ENCODE measurements at regions not wholly inside any gene's neighbourhood (a gene's known extent, or its start where the extent isn't known, plus 50 kb on each side); places are given as distances from the start of the nearest gene placed in this dataset.

DNA sequence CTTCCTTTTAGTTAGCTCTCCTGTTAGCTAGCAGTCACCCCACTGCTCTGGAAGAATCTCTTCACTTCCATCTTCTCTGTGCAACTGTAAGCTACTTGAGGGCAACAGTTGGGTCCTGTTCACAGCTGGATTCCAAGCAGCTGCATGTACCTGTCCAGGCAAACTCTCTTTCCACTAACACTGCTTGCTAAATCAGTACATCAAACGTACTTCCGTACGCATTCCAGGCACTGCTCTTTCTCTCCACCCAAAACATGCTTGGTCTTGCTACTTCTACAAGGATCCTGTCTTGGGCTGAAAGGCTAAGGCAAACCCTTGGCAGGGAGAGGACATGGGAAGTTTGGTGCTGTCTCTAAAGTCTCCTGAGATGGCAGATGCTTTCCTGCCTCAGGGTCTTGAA is 139.2 kb upstream of the CACNA1E start:
- H3K27ac ChIP-seq: no peak overlapping the region
- H3K36me3 ChIP-seq: no peaks in the 10 kb centered on the region
- no peaks in the 10 kb centered on the region for H3K27me3 ChIP-seq (ENCODE audit: low read depth)
- no peaks in the 10 kb centered on the region for H3K4me1 ChIP-seq
- ATAC-seq (no peak), DNase-seq (no peak)
- H3K9me3 ChIP-seq: no peaks in the 10 kb centered on the region
- intact Hi-C loops (cut with DNase I): no loop called here
- TF ChIP-seq, protein P1, sequence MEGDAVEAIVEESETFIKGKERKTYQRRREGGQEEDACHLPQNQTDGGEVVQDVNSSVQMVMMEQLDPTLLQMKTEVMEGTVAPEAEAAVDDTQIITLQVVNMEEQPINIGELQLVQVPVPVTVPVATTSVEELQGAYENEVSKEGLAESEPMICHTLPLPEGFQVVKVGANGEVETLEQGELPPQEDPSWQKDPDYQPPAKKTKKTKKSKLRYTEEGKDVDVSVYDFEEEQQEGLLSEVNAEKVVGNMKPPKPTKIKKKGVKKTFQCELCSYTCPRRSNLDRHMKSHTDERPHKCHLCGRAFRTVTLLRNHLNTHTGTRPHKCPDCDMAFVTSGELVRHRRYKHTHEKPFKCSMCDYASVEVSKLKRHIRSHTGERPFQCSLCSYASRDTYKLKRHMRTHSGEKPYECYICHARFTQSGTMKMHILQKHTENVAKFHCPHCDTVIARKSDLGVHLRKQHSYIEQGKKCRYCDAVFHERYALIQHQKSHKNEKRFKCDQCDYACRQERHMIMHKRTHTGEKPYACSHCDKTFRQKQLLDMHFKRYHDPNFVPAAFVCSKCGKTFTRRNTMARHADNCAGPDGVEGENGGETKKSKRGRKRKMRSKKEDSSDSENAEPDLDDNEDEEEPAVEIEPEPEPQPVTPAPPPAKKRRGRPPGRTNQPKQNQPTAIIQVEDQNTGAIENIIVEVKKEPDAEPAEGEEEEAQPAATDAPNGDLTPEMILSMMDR (IDR thresholded peaks at IDR 0.05): no peak
- no peak overlapping the region for H3K4me3 ChIP-seq

DNA sequence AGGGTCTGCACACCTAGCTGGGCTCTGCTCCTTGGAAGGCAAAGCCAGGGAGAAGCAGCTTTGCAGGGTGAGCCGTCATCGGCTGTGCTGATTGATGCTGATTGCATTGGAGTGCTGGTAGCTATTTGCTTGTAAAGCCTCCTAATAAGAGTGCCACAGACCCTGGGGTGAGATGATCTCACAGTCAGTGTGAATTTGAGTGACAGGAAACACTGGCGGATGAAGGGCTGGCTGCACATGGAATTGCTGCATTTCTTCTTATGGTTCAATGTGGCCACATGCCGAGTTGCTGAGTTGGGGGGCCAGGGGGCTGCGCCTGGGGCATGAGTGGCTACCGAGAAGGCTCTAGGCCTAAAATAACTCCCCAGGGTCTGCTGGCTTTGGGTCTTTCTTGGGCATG is 138.2 kb upstream of the CACNA1E start:
- Histone ChIP-seq H3K36me3 (no peaks in the 10 kb centered on the region), H3K4me1 (no peaks in the 10 kb centered on the region), H3K4me3 (no peak overlapping the region), H3K27me3 (ENCODE audit: low read depth) (no peaks in the 10 kb centered on the region), H3K9me3 (no peaks in the 10 kb centered on the region), H3K27ac (no peak overlapping the region)
- DNase-seq: no peak
- intact Hi-C loops (cut with DNase I): no loop called here
- ATAC-seq: no peak
- TF ChIP-seq, protein P1 (IDR thresholded peaks at IDR 0.05): no peak

GRCh38 chr1:181347495-181348390 is 135.6 kb upstream of the CACNA1E start:
- Histone ChIP-seq H3K27ac (no peak overlapping the region), H3K4me1 (no peaks in the 10 kb centered on the region), H3K4me3 (no peak overlapping the region), H3K9me3 (no peaks in the 10 kb centered on the region), H3K36me3 (no peaks in the 10 kb centered on the region), H3K27me3 (ENCODE audit: low read depth) (no peaks in the 10 kb centered on the region)
- intact Hi-C loops (cut with DNase I): no loop called here
- TF ChIP-seq, protein P1 (IDR thresholded peaks at IDR 0.05): no peak
- ATAC-seq: no peak
- no peak for DNase-seq

- no peak overlapping the region for H3K4me3 ChIP-seq
- no peaks in the 10 kb centered on the region for H3K36me3 ChIP-seq
- H3K4me1 ChIP-seq: no peaks in the 10 kb centered on the region
- TF ChIP-seq, protein P1 (IDR thresholded peaks at IDR 0.05): no peak
- DNase-seq (no peak), ATAC-seq (peak in 1 of 2 donors; percentile 12)
- intact Hi-C loops (cut with DNase I): no loop called here
- H3K27me3 ChIP-seq (ENCODE audit: low read depth): no peaks in the 10 kb centered on the region
- no peak overlapping the region for H3K27ac ChIP-seq
- H3K9me3 ChIP-seq: no peaks in the 10 kb centered on the region
Observed at GRCh38 chr1:181349512-181349911, 133.8 kb upstream of the CACNA1E start.

DNA sequence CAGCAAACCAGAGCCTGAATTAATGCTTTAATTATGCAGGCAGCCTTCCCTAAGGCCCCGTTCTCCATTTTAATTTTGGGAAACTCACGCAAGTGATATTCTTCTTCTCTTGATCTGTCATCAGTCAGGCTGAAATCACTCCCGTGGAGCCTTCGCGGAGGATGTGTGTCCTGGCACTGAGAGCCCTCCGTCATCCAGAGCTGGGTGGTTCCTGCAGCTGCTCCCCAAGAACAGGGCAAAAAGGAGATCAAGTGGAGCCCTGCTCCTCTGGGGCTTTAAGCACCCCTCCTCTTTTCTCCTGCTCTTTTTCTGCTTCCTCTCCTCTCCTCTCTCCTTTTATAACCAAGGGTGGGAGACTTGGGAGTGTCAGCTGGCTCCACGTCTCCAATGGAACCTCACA is 133.2 kb upstream of the CACNA1E start:
- no peaks in the 10 kb centered on the region for H3K4me1 ChIP-seq
- no peak overlapping the region for H3K27ac ChIP-seq
- no peaks in the 10 kb centered on the region for H3K36me3 ChIP-seq
- no peak overlapping the region for H3K4me3 ChIP-seq
- H3K27me3 ChIP-seq (ENCODE audit: low read depth): no peaks in the 10 kb centered on the region
- ATAC-seq (no peak), DNase-seq (no peak)
- TF ChIP-seq, protein P1 (IDR thresholded peaks at IDR 0.05): no peak
- H3K9me3 ChIP-seq: no peaks in the 10 kb centered on the region
- intact Hi-C loops (cut with DNase I): no loop called here
